SIG-M5 (cell line): ENCODE measurements at regions not wholly inside any gene's neighbourhood (a gene's known extent, or its start where the extent isn't known, plus 50 kb on each side); places are given as distances from the start of the nearest gene placed in this dataset.

Source experiments
- DNase-seq: peaks from one replicate; lab custom pipeline; 2025; lab: John Stamatoyannopoulos, UW

GRCh38 chr6:166751051-166751595 is 124.1 kb upstream of the RPS6KA2 start:
- no peak for DNase-seq

DNA sequence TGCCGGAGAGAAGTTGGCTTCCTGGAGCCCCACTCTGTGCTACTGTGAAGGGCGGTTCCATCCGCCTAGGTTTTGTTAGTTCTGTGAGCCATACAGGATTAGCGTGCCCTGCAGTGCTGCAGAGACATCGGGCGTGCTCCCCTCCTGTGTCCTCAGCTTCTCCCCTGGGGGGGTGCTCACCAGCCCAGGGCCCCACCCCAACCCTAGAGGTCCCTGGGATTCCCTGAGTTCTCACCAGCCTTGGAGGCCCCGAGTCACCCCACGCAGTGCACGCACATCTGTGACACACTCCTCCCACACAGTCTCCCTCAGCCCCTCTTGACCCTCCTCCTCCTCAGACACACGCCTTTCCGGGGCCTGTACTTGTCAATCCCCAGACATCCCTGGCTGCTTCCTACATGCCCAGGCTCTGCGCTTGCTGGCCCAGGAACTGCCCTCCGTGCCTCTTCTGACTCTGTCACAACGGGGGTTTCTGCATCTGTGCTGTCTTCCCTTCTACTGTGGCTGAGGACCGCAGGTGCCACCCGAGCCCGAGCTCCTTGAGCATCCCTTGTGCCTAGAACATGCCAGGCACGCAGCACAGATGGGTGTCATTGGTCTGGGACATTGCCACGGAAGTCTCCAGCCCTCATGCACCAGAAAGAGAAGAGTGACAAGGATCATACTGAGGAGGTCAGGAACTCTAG is 123.2 kb upstream of the RPS6KA2 start:
- DNase-seq = no peak

- DNase-seq = no peak
These were observed 122.6 kb upstream of the RPS6KA2 start for GRCh38 chr6:166749666-166750065.

- no peak for DNase-seq
These were observed 120.9 kb upstream of the RPS6KA2 start for GRCh38 chr6:166747644-166748595.

GRCh38 chr6:166745801-166746668 is 119.0 kb upstream of the RPS6KA2 start:
- DNase-seq = no peak

- no peak for DNase-seq
These were observed 117.4 kb upstream of the RPS6KA2 start for GRCh38 chr6:166744223-166745134.

- DNase-seq = no peak
These were observed 116.6 kb upstream of the RPS6KA2 start for GRCh38 chr6:166743406-166744222.

GRCh38 chr6:166742981-166743380 is 115.9 kb upstream of the RPS6KA2 start:
- DNase-seq = no peak

GRCh38 chr6:166739976-166740318 is 112.9 kb upstream of the RPS6KA2 start:
- no peak for DNase-seq

GRCh38 chr6:166739117-166739975 is 112.3 kb upstream of the RPS6KA2 start:
- no peak for DNase-seq

GRCh38 chr6:166738386-166739116 is 111.5 kb upstream of the RPS6KA2 start:
- no peak for DNase-seq

DNA sequence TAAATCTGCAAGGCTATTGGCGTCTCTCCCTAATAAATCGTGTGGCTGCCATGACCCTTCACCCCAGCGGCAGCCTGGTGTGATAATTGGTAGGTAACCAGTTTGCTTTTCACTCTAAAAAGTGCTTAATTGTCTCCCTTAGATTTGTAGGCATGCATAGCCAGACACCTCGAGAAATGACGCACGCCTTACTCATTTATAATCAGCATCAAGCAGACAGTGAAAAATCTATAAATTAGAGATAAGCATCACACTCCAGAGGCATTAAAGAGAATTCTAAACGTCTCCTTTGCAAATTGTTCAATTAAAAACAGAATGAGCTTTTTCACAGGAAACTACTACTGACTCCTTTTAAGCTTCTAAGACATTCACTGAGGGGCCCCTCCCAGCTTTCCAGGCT is 110.2 kb upstream of the RPS6KA2 start:
- no peak for DNase-seq

DNA sequence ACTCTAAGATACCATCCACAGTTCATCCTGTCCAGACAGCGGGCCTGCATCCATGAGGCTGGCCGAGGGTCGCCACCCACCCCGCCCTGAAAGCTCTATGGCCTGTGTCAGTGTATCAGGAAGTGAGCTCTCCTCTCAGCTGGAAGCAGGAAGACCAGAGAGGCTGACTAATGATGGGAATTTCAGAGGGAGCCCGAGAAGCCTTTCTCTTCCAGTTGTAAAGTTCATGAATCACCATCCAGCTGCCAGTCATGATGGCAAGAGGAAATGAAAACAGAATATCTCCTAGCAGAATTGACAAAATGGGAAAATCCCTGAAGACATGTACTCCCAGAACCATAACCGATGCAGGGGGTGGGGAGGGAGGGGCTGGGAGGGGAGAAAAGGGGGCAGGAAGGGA is 109.6 kb upstream of the RPS6KA2 start:
- DNase-seq = no peak

- DNase-seq = no peak
These were observed 106.8 kb upstream of the RPS6KA2 start for GRCh38 chr6:166733900-166734299.

GRCh38 chr6:166729658-166730057 is 102.6 kb upstream of the RPS6KA2 start:
- no peak for DNase-seq

DNA sequence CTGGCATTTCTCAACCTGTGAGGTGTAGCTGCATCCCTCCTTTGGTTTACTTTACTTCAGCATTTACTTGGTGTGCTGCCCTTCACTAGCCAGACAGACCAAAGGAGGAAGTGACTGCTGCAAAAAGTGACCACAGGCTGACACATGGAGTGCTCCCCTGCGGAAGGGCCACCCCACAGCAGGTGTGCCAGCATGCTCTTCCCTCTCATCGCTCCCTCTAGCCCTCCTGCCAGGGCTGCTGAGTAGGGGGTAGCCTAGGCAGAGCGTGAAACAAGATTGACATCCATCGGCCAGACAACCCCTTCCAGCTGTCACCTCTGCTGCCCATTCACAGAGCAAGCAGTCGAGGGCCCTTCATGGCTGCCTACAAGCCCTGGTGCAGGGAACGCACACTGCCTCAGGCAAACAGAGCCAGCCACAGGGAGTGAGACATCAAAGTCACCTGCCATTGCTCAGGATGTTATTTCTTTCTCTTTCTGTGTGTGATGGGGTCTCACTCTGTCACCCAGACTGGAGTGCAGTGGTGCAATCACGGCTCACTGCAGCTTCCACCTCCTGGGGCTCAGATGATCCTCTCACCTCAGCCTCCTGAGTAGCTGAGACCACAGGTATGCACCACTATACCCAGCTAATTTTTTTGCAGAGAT is 102.0 kb upstream of the RPS6KA2 start:
- no peak for DNase-seq

- no peak for DNase-seq
These were observed 99.2 kb upstream of the RPS6KA2 start for GRCh38 chr6:166726201-166726600.

GRCh38 chr6:166725571-166725970 is 98.5 kb upstream of the RPS6KA2 start:
- DNase-seq = no peak
